UCSD-AML1 (cell line): ENCODE measurements at regions not wholly inside any gene's neighbourhood (a gene's known extent, or its start where the extent isn't known, plus 50 kb on each side); places are given as distances from the start of the nearest gene placed in this dataset.
"Not testable (repeated sequence)": the region's sequence is repeated elsewhere in the genome, so short reads cannot be mapped to it uniquely, and the experiment has no call there.

Experiments
- DNase-seq: peaks from one replicate; lab custom pipeline; 2025; ENCODE audit not compliant: unreplicated experiment; lab: John Stamatoyannopoulos, UW

DNA sequence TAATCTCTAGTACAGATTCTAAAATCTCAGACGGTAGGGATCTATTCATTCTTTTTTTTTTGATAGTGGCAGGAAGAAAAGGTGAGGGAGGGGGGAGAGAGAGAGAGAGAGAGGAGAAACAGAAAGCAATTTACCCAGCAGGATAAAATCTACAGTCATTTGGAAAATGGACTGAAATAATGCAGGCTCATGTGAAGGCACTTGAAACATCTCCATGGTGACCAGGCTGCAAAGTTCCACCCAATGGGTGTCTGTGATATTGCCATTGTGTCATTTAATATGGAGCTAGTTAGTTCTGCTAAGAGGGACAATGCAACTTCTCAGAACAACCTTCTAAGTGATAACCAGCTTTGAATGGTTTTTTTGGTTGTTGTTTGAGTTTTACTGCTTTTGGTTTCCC is 165.2 kb upstream of the RAG2 start:
- DNase-seq, result no peak

DNA sequence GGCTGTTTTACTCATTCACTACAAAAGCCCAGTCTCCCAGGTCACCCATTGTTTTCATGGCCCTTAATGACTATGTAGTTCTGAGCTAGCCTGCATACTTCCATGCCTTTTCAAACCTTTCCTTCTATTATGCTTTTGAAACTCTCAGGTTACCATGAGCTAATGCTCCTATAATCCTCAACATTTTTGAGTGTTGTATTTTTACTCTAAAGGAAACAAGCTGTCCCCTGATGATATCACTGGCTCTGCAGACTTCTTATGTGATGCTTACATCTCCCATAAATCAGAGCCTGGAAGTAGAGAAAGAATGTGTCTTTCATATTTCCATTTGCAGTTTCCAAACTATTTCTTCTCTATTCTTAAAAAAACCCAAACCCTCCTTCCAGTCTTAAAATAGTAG is 159.0 kb upstream of the RAG2 start:
- DNase-seq, result no peak

DNA sequence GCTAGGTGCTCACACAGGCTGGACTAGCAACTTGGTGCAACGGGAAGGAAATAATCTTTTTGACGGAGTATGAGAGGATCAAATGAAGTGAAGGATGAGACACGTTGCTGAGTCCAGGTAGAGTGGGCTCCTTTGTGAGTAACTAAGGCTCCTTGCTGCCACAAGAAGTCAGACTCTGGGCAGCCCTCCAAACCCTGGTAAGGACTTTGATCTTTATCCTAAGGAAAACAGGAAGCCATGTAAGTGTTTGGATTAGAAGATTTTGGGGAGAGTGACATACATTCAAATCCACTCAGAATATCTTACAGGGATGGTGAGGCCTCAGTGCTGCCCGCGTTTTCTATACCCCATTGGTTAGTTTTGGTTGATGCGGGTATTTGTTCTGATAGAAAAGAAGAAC is 155.9 kb upstream of the RAG2 start:
- no peak for DNase-seq

- no peak for DNase-seq
Observed at GRCh38 chr11:36751996-36752395, 154.0 kb upstream of the RAG2 start.

GRCh38 chr11:36751335-36751781 is 153.3 kb upstream of the RAG2 start:
- no peak for DNase-seq

GRCh38 chr11:36750349-36750748 is 152.3 kb upstream of the RAG2 start:
- no peak for DNase-seq

- DNase-seq, result no peak
Observed at GRCh38 chr11:36748836-36749235, 150.8 kb upstream of the RAG2 start.

DNA sequence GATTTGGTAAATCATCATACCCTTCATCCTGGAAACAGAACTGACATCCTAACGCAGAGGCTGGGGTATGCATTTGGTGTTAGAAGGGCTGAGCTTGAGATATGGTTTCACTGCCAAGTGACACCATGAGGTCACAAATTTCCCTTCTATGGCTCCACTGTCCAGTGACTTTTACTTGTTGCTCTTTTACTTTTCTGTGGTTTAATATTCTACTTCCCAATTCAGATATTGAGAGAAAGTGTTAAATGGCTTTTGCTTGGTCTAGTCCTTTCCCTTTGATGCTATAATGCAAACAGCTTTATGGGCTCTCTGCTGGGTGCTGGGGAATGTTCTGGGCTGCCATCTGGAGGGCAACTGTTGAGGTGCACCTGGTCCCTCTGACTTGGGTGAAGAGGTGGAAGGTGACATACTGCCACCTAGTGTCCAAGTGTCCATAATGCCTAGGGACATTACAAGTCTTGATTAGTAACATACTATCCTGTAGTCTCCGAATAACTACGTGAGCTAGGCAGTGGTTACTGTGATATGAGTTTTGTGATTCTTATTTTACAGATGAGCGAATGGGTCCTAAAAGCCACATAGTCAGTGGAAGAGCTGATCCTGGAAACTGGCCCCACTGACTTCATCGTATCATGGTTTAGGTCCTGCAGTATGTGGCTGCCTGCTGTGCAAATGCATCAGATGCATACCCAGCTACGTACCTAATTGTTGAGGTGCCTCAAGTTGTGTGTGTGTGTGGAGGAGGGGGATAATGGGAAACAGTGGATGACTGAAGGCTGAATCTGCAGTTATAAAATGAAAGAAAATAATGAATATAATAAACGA is 149.1 kb upstream of the RAG2 start:
- DNase-seq, result peak; percentile 82

- peak; percentile 77 for DNase-seq
Observed at GRCh38 chr11:36744375-36745168, 146.5 kb upstream of the RAG2 start.

- no peak for DNase-seq
Observed at GRCh38 chr11:36743039-36743438, 145.0 kb upstream of the RAG2 start.

DNA sequence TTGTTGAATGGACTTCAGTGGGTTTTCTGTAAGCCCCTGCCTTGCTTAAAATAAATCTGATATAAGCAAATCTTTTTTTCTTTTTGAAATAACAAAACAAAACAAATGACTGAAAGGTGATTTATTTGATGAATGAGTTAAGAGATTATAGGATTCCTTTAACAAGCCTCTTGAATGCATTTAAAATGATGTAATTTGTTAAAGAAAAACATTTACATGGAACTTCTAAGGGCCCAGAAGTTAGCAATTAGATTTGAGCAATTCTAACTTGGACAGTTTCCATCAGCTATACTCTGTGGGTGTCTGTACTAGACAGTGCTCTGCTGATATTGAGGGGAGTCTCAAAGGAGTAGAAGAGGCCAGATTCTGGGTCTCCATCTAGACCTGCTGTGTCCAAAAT is 143.5 kb upstream of the RAG2 start:
- DNase-seq, result no peak

- DNase-seq, result no peak
Observed at GRCh38 chr11:36738292-36738861, 140.3 kb upstream of the RAG2 start.

GRCh38 chr11:36736103-36736502 is 138.1 kb upstream of the RAG2 start:
- no peak for DNase-seq

- DNase-seq, result not testable (repeated sequence)
Observed at GRCh38 chr11:36733721-36734120, 135.7 kb upstream of the RAG2 start.

GRCh38 chr11:36730761-36731160 is 132.7 kb upstream of the RAG2 start:
- no peak for DNase-seq

DNA sequence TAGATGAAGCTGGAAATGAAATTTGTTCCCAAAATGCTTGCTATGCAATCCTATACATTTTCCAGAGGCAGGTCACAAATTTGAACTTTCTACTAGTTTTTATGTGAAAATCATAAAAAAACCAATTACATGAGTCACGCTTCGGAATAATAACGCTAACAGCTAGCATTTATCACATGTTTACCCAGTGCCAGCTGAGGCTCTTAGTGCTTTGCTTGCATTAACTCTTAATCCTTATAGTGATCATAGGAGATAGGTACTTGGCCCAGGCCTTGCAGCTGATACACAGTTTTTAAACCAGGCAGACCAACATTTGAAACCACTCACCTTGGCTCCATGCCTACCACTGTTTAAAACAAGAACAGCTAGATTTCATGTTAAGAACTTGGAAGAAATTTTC is 131.8 kb upstream of the RAG2 start:
- DNase-seq, result no peak

GRCh38 chr11:36726420-36726819 is 128.4 kb upstream of the RAG2 start:
- DNase-seq, result no peak

GRCh38 chr11:36724742-36725385 is 126.8 kb upstream of the RAG2 start:
- peak; percentile 27 for DNase-seq

DNA sequence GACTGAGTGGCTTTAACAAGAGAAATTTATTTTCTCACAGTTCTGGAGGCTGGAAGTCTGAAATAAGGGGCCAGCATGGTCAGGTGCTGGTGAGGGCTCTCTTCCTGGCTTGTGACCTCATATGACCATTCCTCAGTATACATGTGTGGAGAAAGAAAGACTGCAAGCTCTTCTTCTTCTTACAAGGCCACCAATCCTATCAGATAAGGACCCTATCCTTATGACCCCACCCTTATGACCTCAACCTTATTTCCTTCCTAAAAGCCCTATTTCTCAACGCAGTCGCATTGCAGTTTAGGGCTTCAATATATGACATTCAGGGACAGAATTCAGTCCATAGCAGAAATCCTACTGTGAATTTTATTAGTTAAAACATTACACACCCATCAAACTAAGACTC is 124.4 kb upstream of the RAG2 start:
- no peak for DNase-seq

DNA sequence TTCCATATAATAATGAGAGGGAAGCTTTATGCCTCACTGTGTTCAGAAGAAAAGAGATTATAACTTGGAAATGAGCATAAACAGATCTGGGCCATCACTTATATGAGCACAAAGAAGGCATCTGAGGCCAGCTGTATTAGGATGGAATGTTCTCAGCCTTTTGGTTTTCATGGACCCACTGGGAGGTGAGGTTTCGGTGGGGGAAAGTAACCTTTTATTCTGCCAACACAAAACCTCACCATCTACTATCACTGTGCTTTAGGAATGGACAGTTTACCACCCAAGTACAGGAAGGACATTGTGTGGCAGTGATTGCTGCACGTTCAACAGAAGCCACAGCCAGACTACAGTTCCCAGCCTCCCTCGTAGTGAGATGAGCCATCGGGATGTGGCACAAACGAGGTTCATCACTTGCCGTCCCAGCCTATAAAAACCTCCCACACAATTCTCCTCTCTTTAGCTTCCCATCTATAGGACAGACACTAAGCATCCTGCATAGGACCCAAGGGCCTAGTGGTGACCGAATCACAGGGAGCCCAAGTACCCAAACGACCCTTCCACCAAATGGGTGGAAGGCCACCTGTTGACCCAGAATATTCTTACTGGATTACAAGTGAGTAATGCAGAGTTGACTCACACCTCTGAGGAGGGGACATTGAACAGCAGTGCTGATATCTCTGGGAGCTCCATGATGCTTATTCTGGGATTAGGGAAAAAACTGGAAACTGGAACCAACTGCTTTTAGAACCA is 121.5 kb upstream of the RAG2 start:
- no peak for DNase-seq

GRCh38 chr11:36718451-36718850 is 120.4 kb upstream of the RAG2 start:
- DNase-seq, result no peak
